ENCODE measurements at regions not wholly inside any gene's neighbourhood (a gene's known extent, or its start where the extent isn't known, plus 50 kb on each side); places are given as distances from the start of the nearest gene placed in this dataset.

DNA sequence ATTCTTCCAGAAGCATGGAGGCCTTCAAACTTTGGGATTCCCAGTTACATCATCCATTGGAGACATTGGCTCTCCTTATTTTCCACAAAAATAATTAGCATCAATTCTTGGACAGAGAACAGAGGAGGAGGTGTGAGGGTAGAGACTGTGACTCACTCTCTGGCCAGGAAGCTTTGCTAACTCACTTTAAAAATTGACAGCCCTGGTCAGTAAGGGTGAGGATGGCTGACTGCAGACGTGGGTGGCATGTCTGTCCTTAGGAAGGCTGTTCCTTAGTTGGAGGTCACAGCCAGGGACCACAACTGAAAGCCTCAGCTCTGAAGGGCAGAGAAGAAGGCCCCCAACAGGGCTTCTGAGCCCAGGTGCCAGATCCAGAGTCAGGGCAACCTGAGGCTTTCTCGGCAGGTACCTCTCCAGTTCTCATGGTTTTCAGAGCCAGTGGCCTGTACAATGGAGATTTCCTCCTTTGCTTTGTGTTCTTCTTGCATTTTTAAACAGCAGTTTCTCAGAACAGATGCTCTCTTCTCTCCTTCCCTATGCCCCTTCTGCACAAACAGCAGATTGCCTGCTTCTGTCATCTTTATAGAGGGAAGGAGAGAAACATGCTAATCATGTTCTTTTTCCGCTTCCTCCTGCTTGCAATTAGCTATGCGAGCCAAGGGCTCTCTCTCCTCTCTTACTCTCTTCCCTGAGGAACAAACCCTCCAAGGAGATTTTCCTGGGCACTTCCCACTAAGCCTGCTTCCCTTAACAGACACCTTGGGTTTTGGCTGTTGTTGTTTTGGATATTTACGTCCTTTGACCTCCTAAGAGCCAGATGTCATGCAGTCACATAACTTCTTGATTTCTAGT lies 92.5 kb upstream of the ZNF366 start:
- ATAC-seq = peak in 1 of 4 donors; percentile 20
- DNase-seq = no peak
- Histone ChIP-seq H3K27me3 (no peaks in the 10 kb centered on the region), H3K36me3 (no peaks in the 10 kb centered on the region), H3K9me3 (no peaks in the 10 kb centered on the region), H3K4me1 (no peaks in the 10 kb centered on the region), H3K4me3 (no peak overlapping the region), H3K27ac (peak overlapping the region in 1 of 3 donors; percentile 7)
- intact Hi-C loops (cut with DNase I) = no loop called here
- TF ChIP-seq POLR2A (IDR thresholded peaks at IDR 0.05) = no peak
- TF ChIP-seq, protein P1, sequence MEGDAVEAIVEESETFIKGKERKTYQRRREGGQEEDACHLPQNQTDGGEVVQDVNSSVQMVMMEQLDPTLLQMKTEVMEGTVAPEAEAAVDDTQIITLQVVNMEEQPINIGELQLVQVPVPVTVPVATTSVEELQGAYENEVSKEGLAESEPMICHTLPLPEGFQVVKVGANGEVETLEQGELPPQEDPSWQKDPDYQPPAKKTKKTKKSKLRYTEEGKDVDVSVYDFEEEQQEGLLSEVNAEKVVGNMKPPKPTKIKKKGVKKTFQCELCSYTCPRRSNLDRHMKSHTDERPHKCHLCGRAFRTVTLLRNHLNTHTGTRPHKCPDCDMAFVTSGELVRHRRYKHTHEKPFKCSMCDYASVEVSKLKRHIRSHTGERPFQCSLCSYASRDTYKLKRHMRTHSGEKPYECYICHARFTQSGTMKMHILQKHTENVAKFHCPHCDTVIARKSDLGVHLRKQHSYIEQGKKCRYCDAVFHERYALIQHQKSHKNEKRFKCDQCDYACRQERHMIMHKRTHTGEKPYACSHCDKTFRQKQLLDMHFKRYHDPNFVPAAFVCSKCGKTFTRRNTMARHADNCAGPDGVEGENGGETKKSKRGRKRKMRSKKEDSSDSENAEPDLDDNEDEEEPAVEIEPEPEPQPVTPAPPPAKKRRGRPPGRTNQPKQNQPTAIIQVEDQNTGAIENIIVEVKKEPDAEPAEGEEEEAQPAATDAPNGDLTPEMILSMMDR (IDR thresholded peaks at IDR 0.05) = no peak
- 54% methylated on average over 4 of the region's 5 CpGs for WGBS (ENCODE audit: insufficient coverage, low coverage, low lambda C conversion rate, missing lambda C conversion rate)

DNA sequence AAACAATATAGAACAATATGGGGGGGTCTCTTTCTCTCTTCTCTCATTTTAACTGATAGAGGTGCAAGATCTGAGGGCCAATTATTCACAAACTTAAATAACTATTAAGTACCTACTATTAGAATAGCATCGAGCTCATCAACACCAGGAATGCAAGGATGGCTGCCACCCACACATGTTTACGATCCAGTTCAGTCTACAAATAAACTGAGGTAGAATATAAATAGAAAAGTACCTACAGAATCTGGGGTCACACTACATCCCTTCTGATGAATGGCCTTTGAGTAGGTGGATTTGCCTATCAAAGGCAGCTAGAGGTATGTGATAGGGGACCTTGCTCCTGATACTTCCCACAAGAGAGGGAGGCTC lies 91.8 kb upstream of the ZNF366 start:
- Histone ChIP-seq H3K27ac (no peak overlapping the region), H3K36me3 (no peaks in the 10 kb centered on the region), H3K27me3 (no peaks in the 10 kb centered on the region), H3K4me3 (no peak overlapping the region), H3K4me1 (no peaks in the 10 kb centered on the region), H3K9me3 (no peaks in the 10 kb centered on the region)
- DNase-seq (no peak), ATAC-seq (no peak)
- intact Hi-C loops (cut with DNase I) = no loop called here
- TF ChIP-seq, protein P1 (IDR thresholded peaks at IDR 0.05) = no peak
- no peak for TF ChIP-seq POLR2A (IDR thresholded peaks at IDR 0.05)
- WGBS (ENCODE audit: insufficient coverage, low coverage, low lambda C conversion rate, missing lambda C conversion rate) = 95% methylated on average over 2 of the region's 2 CpGs

DNA sequence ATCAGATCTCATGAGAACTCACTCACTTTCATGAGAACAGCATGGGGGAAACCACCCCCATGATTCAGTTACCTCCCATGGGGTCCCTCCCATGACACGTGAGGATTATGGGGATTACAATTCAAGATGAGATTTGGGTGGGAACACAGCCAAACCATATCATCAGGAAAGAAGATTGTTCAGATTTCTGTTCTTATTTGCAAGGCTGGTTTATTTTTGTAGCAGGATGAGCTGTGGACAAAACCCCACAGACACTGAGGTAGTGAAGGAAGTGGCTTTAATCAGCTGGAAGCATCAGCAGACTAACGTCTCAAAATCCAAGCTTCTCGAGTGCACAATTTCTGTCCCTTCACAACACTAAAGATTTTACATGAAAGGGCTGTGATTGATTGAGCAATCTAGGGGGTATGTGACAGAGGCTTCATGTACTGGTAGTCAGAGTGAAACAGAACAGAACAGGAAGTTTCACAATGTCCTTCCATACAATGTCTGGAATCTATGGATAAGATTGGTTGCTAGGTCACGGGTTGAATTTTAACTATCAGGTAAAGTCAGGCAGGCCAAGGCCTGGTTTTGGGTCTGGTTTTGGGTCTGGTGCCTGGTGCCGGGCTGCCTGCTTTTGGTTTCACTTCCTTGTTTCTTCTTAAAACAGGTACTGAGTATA lies 91.3 kb upstream of the ZNF366 start:
- H3K27ac ChIP-seq = peak overlapping the region in 2 of 3 donors; percentile 8 to 13

DNA sequence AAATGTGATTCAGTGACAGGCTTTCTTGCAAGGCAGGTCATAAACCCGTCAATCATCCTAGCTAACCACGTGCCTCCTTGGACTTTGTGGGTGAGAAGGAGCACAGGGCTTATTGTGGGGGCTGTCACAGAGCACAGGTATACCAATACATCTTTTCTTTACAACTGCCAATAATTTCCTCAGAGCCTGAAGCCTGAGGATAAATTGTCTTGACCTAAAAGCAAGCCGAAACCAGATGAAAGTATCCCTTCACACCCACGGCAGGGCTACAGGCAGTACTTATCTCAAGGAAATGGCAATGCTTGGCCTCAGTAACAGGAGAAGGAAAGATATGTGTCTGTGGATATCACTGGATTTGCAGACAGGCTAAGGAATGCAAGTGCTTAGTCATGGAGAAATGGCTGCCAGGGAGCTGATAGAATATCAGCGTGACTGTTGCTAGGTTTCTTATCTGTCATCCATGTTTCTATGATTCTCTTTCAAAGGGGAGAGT lies 90.3 kb upstream of the ZNF366 start:
- H3K4me1 ChIP-seq = no peaks in the 10 kb centered on the region
- no peaks in the 10 kb centered on the region for H3K27me3 ChIP-seq
- ATAC-seq (peak; percentile 60 to 80 (median 74)), DNase-seq (no peak)
- no peak overlapping the region for H3K4me3 ChIP-seq
- H3K9me3 ChIP-seq = no peaks in the 10 kb centered on the region
- intact Hi-C loops (cut with DNase I) = no loop called here
- TF ChIP-seq POLR2A (IDR thresholded peaks at IDR 0.05) = no peak
- TF ChIP-seq, protein P1 (IDR thresholded peaks at IDR 0.05) = no peak
- H3K27ac ChIP-seq = no peak overlapping the region
- no peaks in the 10 kb centered on the region for H3K36me3 ChIP-seq
- WGBS (ENCODE audit: insufficient coverage, low coverage, low lambda C conversion rate, missing lambda C conversion rate) = 63% methylated on average over 5 of the region's 5 CpGs

More for the DNA sequence above, 91.3 kb upstream of the ZNF366 start:
- TF ChIP-seq, protein P1 (IDR thresholded peaks at IDR 0.05) = no peak
- no peak for TF ChIP-seq POLR2A (IDR thresholded peaks at IDR 0.05)
- Histone ChIP-seq H3K9me3 (no peaks in the 10 kb centered on the region), H3K27me3 (no peaks in the 10 kb centered on the region), H3K4me1 (no peaks in the 10 kb centered on the region), H3K36me3 (no peaks in the 10 kb centered on the region), H3K4me3 (no peak overlapping the region)
- DNase-seq = no peak
- ATAC-seq = peak in 2 of 4 donors; percentile 16 to 28
- intact Hi-C loops (cut with DNase I) = no loop called here
- 45% methylated on average over 5 of the region's 5 CpGs for WGBS (ENCODE audit: insufficient coverage, low coverage, low lambda C conversion rate, missing lambda C conversion rate)

Measured in right lobe of liver (tissue), 6 donors.